PC-3 (cell line): ENCODE measurements at regions not wholly inside any gene's neighbourhood (a gene's known extent, or its start where the extent isn't known, plus 50 kb on each side); places are given as distances from the start of the nearest gene placed in this dataset.

Source experiments
- ATAC-seq: fragments of 200-7000 bp; cut with Tn5 transposase; 2 replicates; pipeline ENCODE4 v1.9.1; 2020; ENCODE audit warnings: mild to moderate bottlenecking, moderate library complexity
- BruUV-seq: library from RNA; stranded (reverse); fragments of 400-500 nt; replicated peaks from 2 replicates; lab custom pipeline; 2021; lab: Mats Ljungman, UMichigan
- CTCF ChIA-PET: fragments of 300-600 bp; sonication (Branson Sonifier 250); formaldehyde crosslinking; loops from one replicate; lab custom pipeline; 2022; ENCODE audit warnings: antibody characterized with exemption; lab: Charles Lee
- POLR2A ChIA-PET: fragments of 300-600 bp; sonication (Branson Sonifier 250); formaldehyde crosslinking; loops from one replicate; lab custom pipeline; 2022; ENCODE audit warnings: antibody characterized with exemption; ENCODE audit not compliant: unreplicated experiment; lab: Charles Lee
- DNase-seq: peaks from one replicate; pipeline ENCODE4 v3.0.0-alpha.2; 2015
- H2AFZ ChIP-seq: fragments of 300-600 bp; sonication (generic); 2 replicates; pipeline ENCODE4 v1.6.0; 2016; ENCODE audit warnings: antibody characterized with exemption, low read length
- H3F3A ChIP-seq: fragments of 300-600 bp; sonication (generic); one replicate; pipeline ENCODE4 v1.6.0; 2017; ENCODE audit warnings: antibody characterized with exemption, low read length, control low read depth, mild to moderate bottlenecking; ENCODE audit not compliant: unreplicated experiment
- H3K27ac ChIP-seq: fragments of 300-600 bp; sonication (generic); 2 replicates; pipeline ENCODE4 v1.5.1; 2016; ENCODE audit warnings: mild to moderate bottlenecking, low read length
- H3K27me3 ChIP-seq: fragments of 300-600 bp; sonication (generic); 2 replicates; pipeline ENCODE4 v1.6.1; 2016; ENCODE audit warnings: low read length, mixed read lengths
- H3K36me3 ChIP-seq: fragments of 300-600 bp; sonication (generic); 2 replicates; pipeline ENCODE4 v1.6.1; 2016; ENCODE audit warnings: low read depth, mixed run types, low read length, mixed read lengths
- H3K4me1 ChIP-seq: fragments of 300-600 bp; sonication (generic); 2 replicates; pipeline ENCODE4 v1.5.1; 2016; ENCODE audit warnings: low read length; ENCODE audit not compliant: insufficient read depth
- H3K4me2 ChIP-seq: fragments of 300-600 bp; sonication (generic); 2 replicates; pipeline ENCODE4 v1.6.0; 2016; ENCODE audit warnings: low read length
- H3K4me3 ChIP-seq: fragments of 300-600 bp; sonication (generic); 2 replicates; pipeline ENCODE4 v1.5.1; 2016; ENCODE audit warnings: mild to moderate bottlenecking, low read length, mixed read lengths
- H3K79me2 ChIP-seq: fragments of 300-600 bp; sonication (generic); 2 replicates; pipeline ENCODE4 v1.6.1; 2017; ENCODE audit warnings: low read length, mixed read lengths
- H3K9ac ChIP-seq: fragments of 300-600 bp; sonication (generic); 2 replicates; pipeline ENCODE4 v1.6.0; 2016; ENCODE audit warnings: mild to moderate bottlenecking, low read length
- H3K9me2 ChIP-seq: fragments of 300-600 bp; sonication (generic); replicated peaks from 2 replicates; pipeline ENCODE4 v1.6.1; 2016; ENCODE audit warnings: mixed run types, low read length, mixed read lengths
- H3K9me3 ChIP-seq: fragments of 300-600 bp; sonication (generic); 2 replicates; pipeline ENCODE4 v1.6.1; 2016; ENCODE audit warnings: low read length, mixed read lengths
- H4K20me1 ChIP-seq: fragments of 300-600 bp; sonication (generic); 2 replicates; pipeline ENCODE4 v1.6.1; 2016; ENCODE audit warnings: low read length, mixed read lengths
- CTCF ChIP-seq: fragments of 300-600 bp; sonication (generic); conservative IDR thresholded peaks from 2 replicates; pipeline ENCODE4 v1.5.1; 2017; ENCODE audit warnings: antibody characterized with exemption, low read depth, mild to moderate bottlenecking, low read length
- EZH2 ChIP-seq: fragments of 300-600 bp; sonication (generic); IDR thresholded peaks from one replicate; pipeline ENCODE4 v1.6.1; 2017; ENCODE audit warnings: antibody characterized with exemption, mild to moderate bottlenecking, low read length; ENCODE audit not compliant: unreplicated experiment
- EZH2phosphoT487 ChIP-seq: fragments of 300-600 bp; sonication (generic); IDR thresholded peaks from 2 replicates; pipeline ENCODE4 v1.6.1; 2018; ENCODE audit warnings: mild to moderate bottlenecking, antibody characterized with exemption, low read length, borderline replicate concordance
- intact Hi-C: fragments of 100-400 bp; cut with micrococcal nuclease; formaldehyde crosslinking; loops from 2 replicates; pipeline ENCODE4 v1.9.0; 2023

DNA sequence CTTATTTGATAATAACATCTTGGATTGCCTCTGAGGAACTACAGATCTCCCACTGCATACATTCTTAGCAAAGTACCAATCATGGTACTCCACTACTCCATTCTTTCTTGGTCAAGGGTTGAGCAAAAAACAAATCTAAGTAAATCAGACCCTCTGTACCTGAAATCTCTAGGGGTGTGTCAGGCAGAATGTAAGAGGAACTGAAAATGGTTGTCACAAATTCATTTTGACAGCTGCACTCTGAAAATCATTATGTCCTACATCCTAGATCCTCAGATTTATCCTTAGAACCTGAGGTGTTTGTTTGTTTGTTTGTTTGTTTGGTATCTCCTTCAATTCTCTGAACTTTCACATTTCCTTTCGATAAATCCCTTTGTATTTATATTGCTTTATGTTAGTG lies 433.2 kb upstream of the BTBD3 start:
- H3F3A ChIP-seq: no peaks in the 10 kb centered on the region
- TF ChIP-seq EZH2: no peak
- TF ChIP-seq EZH2phosphoT487: no peak
- TF ChIP-seq CTCF: no peak
- H2AFZ ChIP-seq: no peak overlapping the region
- H4K20me1 ChIP-seq: no peaks in the 10 kb centered on the region
- no peaks in the 10 kb centered on the region for H3K36me3 ChIP-seq
- no peak overlapping the region for H3K4me3 ChIP-seq
- ATAC-seq: no peak
- no peaks in the 10 kb centered on the region for H3K79me2 ChIP-seq
- DNase-seq: no peak
- H3K9me2 ChIP-seq: no peaks in the 10 kb centered on the region
- CTCF ChIA-PET: no interaction called here
- no TSS peak for BruUV-seq
- no peaks in the 10 kb centered on the region for H3K4me1 ChIP-seq
- H3K4me2 ChIP-seq: no peak overlapping the region
- no peaks in the 10 kb centered on the region for H3K9me3 ChIP-seq
- no peak overlapping the region for H3K27ac ChIP-seq
- H3K27me3 ChIP-seq: no peaks in the 10 kb centered on the region
- H3K9ac ChIP-seq: no peak overlapping the region
- POLR2A ChIA-PET: no interaction called here
- intact Hi-C loops: no loop called here

DNA sequence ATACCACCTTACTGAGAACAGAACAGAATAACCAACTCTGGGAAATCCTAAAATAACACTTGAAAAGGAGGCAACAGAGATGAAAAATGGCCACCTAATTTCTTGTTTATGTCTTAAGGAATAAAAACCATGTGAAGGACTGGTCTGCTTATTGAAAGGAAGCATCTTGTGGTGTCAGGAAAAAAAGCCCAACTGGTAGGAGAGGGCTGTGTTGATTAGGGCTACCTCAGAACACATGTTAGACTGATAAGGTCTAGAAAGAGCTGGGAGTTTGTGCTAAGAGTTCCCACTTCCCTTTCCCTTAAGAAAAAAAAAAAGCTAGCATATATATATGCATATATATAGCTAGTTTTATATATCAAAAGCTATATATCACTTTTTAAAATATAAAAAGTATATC lies 425.3 kb upstream of the BTBD3 start:
- Histone ChIP-seq H4K20me1 (no peaks in the 10 kb centered on the region), H3K9me2 (no peaks in the 10 kb centered on the region), H3K79me2 (no peaks in the 10 kb centered on the region), H3K4me1 (no peaks in the 10 kb centered on the region), H3K36me3 (no peaks in the 10 kb centered on the region), H3K9me3 (no peaks in the 10 kb centered on the region), H3K27me3 (no peaks in the 10 kb centered on the region), H3F3A (no peaks in the 10 kb centered on the region), H2AFZ (no peak overlapping the region), H3K27ac (no peak overlapping the region), H3K4me2 (no peak overlapping the region), H3K4me3 (no peak overlapping the region), H3K9ac (no peak overlapping the region)
- TF ChIP-seq EZH2 (no peak), EZH2phosphoT487 (no peak), CTCF (no peak)
- no TSS peak for BruUV-seq
- DNase-seq (no peak), ATAC-seq (no peak)
- intact Hi-C loops: no loop called here
- ChIA-PET POLR2A (no interaction called here), CTCF (no interaction called here)

GRCh38 chr20:11492846-11493245 lies 424.8 kb upstream of the BTBD3 start:
- DNase-seq (no peak), ATAC-seq (no peak)
- ChIA-PET CTCF (no interaction called here), POLR2A (no interaction called here)
- H3K79me2 ChIP-seq: no peaks in the 10 kb centered on the region
- no peaks in the 10 kb centered on the region for H3F3A ChIP-seq
- no peak overlapping the region for H3K9ac ChIP-seq
- no peaks in the 10 kb centered on the region for H3K9me2 ChIP-seq
- H3K4me1 ChIP-seq: no peaks in the 10 kb centered on the region
- no peaks in the 10 kb centered on the region for H3K27me3 ChIP-seq
- no peak overlapping the region for H2AFZ ChIP-seq
- H3K4me3 ChIP-seq: no peak overlapping the region
- TF ChIP-seq CTCF (no peak), EZH2phosphoT487 (no peak), EZH2 (no peak)
- H3K36me3 ChIP-seq: no peaks in the 10 kb centered on the region
- no peaks in the 10 kb centered on the region for H3K9me3 ChIP-seq
- no TSS peak for BruUV-seq
- H4K20me1 ChIP-seq: no peaks in the 10 kb centered on the region
- H3K27ac ChIP-seq: no peak overlapping the region
- intact Hi-C loops: no loop called here
- H3K4me2 ChIP-seq: no peak overlapping the region
